Epithelial cell of prostate (primary cell): ENCODE measurements at regions not wholly inside any gene's neighbourhood (a gene's known extent, or its start where the extent isn't known, plus 50 kb on each side); places are given as distances from the start of the nearest gene placed in this dataset.

Experiments used
- DNase-seq: peaks from one replicate; pipeline ENCODE4 v3.0.0-alpha.2; 2011; ENCODE audit warnings: low read depth, low spot score
- H3K27ac ChIP-seq: fragments of 450-650 bp; 2 replicates; pipeline ENCODE4 v1.5.1; 2017; ENCODE audit warnings: mild to moderate bottlenecking

DNA sequence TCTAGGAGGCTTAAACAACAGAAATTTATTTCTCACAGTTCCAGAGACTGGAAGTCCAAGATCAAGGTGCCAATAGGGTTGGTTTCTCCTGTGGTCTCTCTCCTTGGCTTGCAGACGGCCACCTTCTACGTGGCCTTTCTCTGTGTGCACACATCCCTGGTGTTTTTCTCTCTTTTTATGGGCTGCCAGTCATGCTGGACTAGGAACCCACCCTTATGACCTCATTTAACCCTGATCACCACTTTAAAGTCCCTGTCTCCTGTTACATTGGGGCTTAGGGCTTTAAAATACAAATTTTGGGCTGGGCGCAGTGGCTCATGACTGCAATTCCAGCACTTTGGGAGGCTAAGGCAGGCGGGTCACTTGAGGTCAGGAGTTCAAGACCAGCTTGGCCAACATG lies 157.1 kb downstream of the TLE1 start:
- H3K27ac ChIP-seq, result no peak overlapping the region
- DNase-seq, result no peak

- DNase-seq, result no peak
Measured at GRCh38 chr9:81531511-81531910, 157.8 kb downstream of the TLE1 start.

DNA sequence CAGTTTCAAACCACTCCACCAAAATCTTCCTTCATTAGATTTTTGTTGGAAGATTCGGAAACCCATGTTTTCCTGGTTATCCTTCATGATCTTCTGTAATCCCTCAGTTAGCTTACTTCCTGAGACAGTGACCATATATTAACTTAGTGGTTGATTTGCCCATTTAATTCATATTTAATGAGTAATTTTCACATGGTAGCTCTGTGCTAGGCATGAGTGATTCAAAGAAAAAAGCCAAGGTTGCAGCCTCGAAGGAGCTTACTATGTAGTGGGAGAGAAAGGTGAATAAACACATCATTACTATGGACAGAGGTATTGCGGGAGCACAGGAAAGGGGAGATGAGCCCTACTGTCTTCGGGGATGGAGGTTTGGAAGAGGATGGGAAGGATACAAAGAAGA lies 158.5 kb downstream of the TLE1 start:
- no peak for DNase-seq
- H3K27ac ChIP-seq, result no peak overlapping the region

More at GRCh38 chr9:81531511-81531910, 157.8 kb downstream of the TLE1 start:
- H3K27ac ChIP-seq, result no peak overlapping the region

- no peak for DNase-seq
- peak overlapping the region; percentile 20 for H3K27ac ChIP-seq
Measured at GRCh38 chr9:81530310-81530810, 159.0 kb downstream of the TLE1 start.

- no peak for DNase-seq
- peak overlapping the region; percentile 20 for H3K27ac ChIP-seq
Measured at GRCh38 chr9:81529556-81530193, 159.7 kb downstream of the TLE1 start.

DNA sequence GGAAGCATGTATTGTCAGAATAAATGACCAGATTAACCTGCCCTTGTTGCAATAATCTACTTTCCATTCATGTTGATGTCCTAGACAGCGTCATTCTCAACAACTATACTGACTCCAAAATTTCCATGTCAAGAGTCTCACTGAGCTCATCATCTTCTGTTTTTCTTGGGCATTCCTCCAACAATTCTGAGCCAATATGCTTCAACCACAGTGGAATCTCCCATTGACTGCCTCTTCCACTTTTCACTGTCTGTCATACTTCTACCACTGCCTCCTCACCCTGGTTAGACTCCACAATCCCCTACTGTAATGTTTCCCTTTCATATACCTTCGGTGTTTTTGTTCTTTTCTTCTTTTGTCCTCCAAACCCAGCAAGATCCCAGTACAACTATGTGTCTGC lies 162.8 kb downstream of the TLE1 start:
- no peak for DNase-seq
- H3K27ac ChIP-seq, result no peak overlapping the region

GRCh38 chr9:81522716-81523551 lies 166.4 kb downstream of the TLE1 start:
- peak overlapping the region; percentile 11 for H3K27ac ChIP-seq
- DNase-seq, result no peak

GRCh38 chr9:81521892-81522291 lies 167.5 kb downstream of the TLE1 start:
- no peak overlapping the region for H3K27ac ChIP-seq
- DNase-seq, result no peak

- H3K27ac ChIP-seq, result no peak overlapping the region
- DNase-seq, result no peak
Measured at GRCh38 chr9:81519816-81520495, 169.4 kb downstream of the TLE1 start.

GRCh38 chr9:81517954-81518353 lies 171.4 kb downstream of the TLE1 start:
- H3K27ac ChIP-seq, result no peak overlapping the region
- no peak for DNase-seq

DNA sequence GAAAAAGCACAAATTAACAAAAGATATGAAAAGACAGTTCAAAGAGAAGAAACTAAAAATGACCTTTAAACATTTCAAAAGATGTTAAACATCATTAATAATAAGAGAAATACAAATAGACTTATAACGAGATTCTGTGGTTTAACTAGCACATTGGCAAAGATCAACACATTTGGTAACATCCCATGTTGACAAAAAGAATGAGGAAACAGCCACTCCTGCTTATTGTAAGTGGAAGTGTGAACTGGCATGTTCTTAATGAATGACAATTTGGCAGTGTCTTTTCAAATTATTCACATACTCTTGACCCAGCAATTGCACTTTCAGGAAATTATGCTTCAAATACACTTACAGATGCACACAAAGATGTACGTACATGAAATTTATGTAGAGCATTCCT lies 176.3 kb downstream of the TLE1 start:
- DNase-seq, result no peak
- no peak overlapping the region for H3K27ac ChIP-seq

- no peak overlapping the region for H3K27ac ChIP-seq
- no peak for DNase-seq
Measured at GRCh38 chr9:81512641-81513040, 176.7 kb downstream of the TLE1 start.

DNA sequence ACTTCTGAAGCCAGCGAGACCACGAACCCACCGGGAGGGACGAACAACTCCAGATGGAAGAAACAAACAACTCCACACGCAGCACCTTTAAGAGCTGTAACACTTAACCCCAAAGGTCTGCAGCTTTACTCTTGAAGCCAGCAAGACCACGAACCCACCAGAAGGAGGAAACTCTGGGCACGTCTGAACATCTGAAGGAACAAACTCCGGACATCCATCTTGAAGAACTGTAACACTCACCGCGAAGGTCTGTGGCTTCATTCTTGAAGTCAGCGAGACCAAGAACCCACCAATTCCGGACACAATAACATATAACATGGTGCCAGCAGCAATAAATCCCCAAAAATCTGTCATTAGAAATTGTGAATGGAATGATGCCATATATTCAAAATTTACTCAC lies 180.9 kb downstream of the TLE1 start:
- H3K27ac ChIP-seq, result no peak overlapping the region
- DNase-seq, result no peak

GRCh38 chr9:81506941-81507864 lies 182.1 kb downstream of the TLE1 start:
- H3K27ac ChIP-seq, result no peak overlapping the region
- no peak for DNase-seq

DNA sequence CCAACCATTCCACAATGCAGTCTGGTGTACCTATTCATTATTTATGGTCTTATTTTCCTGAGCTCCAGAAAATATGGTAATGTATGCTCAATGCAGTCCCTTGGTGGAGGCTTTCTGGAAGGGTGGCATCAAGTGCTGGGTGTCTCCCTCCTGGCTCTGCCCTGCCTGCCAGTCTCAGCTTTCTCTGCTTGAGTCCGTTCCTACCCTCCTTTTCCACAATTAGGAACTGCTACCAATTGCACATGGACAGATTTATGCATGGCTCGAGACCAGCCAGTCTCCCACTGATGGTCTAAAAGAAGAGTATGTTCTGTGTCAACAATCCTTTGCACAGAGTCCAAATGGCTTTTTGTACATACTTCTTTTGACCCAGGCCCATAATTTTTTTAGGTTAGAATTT lies 189.8 kb downstream of the TLE1 start:
- no peak for DNase-seq

GRCh38 chr9:81499021-81499454 lies 190.3 kb downstream of the TLE1 start:
- H3K27ac ChIP-seq, result no peak overlapping the region
- no peak for DNase-seq

More for the DNA sequence above, 189.8 kb downstream of the TLE1 start:
- no peak overlapping the region for H3K27ac ChIP-seq

GRCh38 chr9:81498576-81498975 lies 190.8 kb downstream of the TLE1 start:
- no peak overlapping the region for H3K27ac ChIP-seq
- DNase-seq, result no peak

DNA sequence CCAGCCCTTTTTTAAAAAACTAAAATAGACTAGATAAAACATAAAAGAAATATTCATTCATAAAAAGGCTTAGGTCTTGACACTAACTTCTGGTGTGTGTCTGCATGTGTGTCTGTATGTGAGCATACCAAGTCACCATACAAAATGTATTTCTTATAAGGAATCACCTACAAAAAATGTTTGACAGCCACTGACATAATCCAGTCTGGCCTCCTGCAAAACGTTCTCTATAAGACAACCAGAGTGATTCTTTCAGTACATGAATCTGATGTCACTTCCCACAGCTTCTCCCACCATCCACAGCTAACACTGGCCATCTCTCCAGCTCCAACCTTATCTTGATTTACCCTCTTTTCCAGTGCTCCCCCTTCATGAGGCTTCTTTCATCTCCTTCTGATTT lies 192.3 kb downstream of the TLE1 start:
- no peak for DNase-seq

DNA sequence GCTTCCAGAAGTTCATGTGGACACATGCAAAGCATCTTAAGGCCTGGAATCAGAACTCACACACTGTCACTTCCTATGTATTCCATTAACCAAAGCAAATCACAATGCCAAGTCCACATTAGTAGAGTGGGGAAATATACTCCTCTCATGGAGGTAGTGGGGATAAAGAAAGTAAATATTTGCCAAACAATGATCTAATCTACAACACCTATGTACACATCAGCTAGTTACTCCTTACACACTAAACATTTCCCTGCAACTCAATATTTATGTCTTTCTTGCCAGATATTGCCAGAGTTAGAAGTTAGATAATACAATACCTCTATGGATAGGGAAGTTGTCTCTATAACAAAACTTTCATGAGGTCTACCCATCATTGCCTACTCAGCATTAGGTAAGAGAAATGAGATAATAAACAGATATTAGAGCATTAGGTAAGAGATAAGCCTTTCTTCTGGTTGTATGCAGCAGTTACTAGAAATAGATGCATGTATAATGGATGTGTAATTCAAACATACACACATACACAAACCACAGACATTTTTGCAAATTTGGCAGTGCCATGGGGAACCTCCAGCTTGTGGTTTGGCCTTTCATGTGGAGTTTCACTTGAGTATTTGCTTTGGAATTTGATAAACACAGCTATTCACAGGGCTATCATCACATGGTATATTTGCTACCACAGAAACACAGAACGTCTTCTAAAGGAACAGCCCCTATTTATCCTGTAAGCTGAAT lies 196.5 kb downstream of the TLE1 start:
- DNase-seq, result peak; percentile 95
- H3K27ac ChIP-seq, result peak overlapping the region; percentile 50

More for the DNA sequence above, 192.3 kb downstream of the TLE1 start:
- H3K27ac ChIP-seq, result no peak overlapping the region
